KMS-11 (cell line): ENCODE measurements at regions not wholly inside any gene's neighbourhood (a gene's known extent, or its start where the extent isn't known, plus 50 kb on each side); places are given as distances from the start of the nearest gene placed in this dataset.

Experiments
- H2AFZ ChIP-seq: fragments of 200-600 bp; sonication (generic); 2 replicates; pipeline ENCODE4 v1.6.1; 2016; ENCODE audit warnings: antibody characterized with exemption, mixed run types, low read depth
- H3K27ac ChIP-seq: fragments of 200-600 bp; sonication (generic); 2 replicates; pipeline ENCODE4 v1.6.1; 2016; ENCODE audit warnings: mild to moderate bottlenecking, mixed run types
- H3K27me3 ChIP-seq: fragments of 200-600 bp; sonication (generic); 2 replicates; pipeline ENCODE4 v1.6.1; 2017; ENCODE audit warnings: mild to moderate bottlenecking, low read depth, mixed run types, moderate library complexity; ENCODE audit not compliant: insufficient read depth
- H3K36me3 ChIP-seq: fragments of 200-600 bp; sonication (generic); 2 replicates; pipeline ENCODE4 v1.6.1; 2017; ENCODE audit warnings: mild to moderate bottlenecking, mixed run types; ENCODE audit not compliant: insufficient read depth
- H3K4me1 ChIP-seq: fragments of 200-600 bp; sonication (generic); 2 replicates; pipeline ENCODE4 v1.6.1; 2016; ENCODE audit warnings: mild to moderate bottlenecking, low read depth, mixed run types; ENCODE audit not compliant: poor library complexity, severe bottlenecking
- H3K4me2 ChIP-seq: fragments of 200-600 bp; sonication (generic); 2 replicates; pipeline ENCODE4 v1.7.0; 2016; ENCODE audit warnings: mild to moderate bottlenecking, mixed run types
- H3K4me3 ChIP-seq: fragments of 200-600 bp; sonication (generic); IDR thresholded peaks from 2 replicates; pipeline ENCODE4 v1.6.1; 2017; ENCODE audit warnings: low read depth, low read length, mixed read lengths; ENCODE audit not compliant: insufficient read depth
- H3K79me2 ChIP-seq: fragments of 200-600 bp; sonication (generic); 2 replicates; pipeline ENCODE4 v1.6.1; 2016; ENCODE audit warnings: low read depth, mixed run types; ENCODE audit not compliant: insufficient read depth
- H3K9ac ChIP-seq: fragments of 200-600 bp; sonication (generic); 2 replicates; pipeline ENCODE4 v1.6.1; 2016; ENCODE audit warnings: mild to moderate bottlenecking, mixed run types
- H4K20me1 ChIP-seq: fragments of 200-600 bp; sonication (generic); 2 replicates; pipeline ENCODE4 v1.6.1; 2016; ENCODE audit warnings: mild to moderate bottlenecking, mixed run types; ENCODE audit not compliant: insufficient read depth
- TF ChIP-seq, protein P1 (sequence below): fragments of 200-600 bp; sonication (generic); conservative IDR thresholded peaks from 2 replicates; pipeline ENCODE4 v1.6.1; 2017; ENCODE audit warnings: low read depth, mild to moderate bottlenecking, antibody characterized with exemption, low read length, moderate library complexity, mixed read lengths

DNA sequence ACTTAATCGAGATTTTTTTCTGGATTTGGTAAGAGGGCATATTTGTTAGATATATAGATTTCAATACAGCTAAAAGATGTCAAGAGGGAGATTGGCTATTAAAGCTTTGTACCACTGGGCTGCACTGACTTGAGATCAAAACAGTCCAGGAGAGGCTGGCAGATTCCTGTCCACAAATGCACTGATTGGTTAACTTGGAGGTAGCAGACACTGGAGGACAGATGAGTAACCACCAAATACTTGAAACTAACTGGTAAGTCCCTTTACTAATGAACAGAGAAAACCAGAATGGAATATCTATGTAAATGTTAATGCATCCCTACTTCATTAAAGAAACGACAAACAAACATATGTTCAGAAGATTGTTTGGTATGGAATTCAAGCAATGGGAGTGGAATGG is 416.6 kb downstream of the LRIG3 start:
- Histone ChIP-seq H3K4me3 (no peak overlapping the region), H3K4me2 (peak overlapping the region; percentile 49), H3K27ac (peak overlapping the region; percentile 13), H3K27me3 (no peaks in the 10 kb centered on the region), H3K79me2 (no peaks in the 10 kb centered on the region), H2AFZ (no peak overlapping the region), H3K36me3 (no peaks in the 10 kb centered on the region), H4K20me1 (no peaks in the 10 kb centered on the region), H3K4me1 (peaks cover 44% of the 10 kb centered on the region), H3K9ac (no peak overlapping the region)
- TF ChIP-seq, protein P1, sequence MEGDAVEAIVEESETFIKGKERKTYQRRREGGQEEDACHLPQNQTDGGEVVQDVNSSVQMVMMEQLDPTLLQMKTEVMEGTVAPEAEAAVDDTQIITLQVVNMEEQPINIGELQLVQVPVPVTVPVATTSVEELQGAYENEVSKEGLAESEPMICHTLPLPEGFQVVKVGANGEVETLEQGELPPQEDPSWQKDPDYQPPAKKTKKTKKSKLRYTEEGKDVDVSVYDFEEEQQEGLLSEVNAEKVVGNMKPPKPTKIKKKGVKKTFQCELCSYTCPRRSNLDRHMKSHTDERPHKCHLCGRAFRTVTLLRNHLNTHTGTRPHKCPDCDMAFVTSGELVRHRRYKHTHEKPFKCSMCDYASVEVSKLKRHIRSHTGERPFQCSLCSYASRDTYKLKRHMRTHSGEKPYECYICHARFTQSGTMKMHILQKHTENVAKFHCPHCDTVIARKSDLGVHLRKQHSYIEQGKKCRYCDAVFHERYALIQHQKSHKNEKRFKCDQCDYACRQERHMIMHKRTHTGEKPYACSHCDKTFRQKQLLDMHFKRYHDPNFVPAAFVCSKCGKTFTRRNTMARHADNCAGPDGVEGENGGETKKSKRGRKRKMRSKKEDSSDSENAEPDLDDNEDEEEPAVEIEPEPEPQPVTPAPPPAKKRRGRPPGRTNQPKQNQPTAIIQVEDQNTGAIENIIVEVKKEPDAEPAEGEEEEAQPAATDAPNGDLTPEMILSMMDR = no peak

DNA sequence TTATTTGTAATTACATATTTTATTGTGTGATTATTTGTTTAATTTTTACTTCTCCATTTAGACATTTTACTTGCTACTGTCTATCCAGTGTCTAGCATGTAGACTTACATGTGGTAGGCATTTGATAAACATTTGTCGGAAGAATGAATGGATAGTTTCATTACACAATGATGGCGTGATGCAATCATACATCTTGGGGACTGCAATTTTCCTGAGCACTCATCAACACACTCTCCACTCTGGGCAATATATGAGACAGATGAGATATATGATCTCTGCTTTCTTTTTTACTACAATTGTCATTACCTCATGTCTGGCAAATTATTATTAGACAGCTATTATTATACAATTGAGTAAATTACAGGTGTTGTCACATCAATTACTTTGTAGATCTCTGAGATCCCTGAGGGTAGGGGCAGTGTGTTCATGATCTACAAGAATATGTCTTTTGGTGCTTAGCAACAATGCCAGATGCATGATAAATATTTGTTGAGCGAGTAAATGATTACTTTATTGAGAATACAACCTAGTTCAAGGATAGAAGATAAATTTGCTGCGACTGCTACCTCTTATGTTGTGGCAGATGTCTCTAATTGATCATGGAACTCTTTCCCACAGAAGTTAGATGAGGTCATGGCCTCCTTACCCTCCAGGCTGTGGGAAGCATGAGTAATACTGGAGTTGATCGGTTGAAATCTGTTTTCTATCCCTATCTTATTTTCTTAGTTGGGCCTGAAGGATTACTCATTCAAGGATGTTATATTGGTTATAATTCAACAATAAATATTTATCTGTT is 416.0 kb downstream of the LRIG3 start:
- TF ChIP-seq, protein P1 = no peak
- H3K4me3 ChIP-seq = no peak overlapping the region
- H3K27ac ChIP-seq = peak overlapping the region; percentile 13
- H3K36me3 ChIP-seq = no peaks in the 10 kb centered on the region
- no peaks in the 10 kb centered on the region for H3K27me3 ChIP-seq
- H3K4me2 ChIP-seq = peak overlapping the region; percentile 49
- H3K9ac ChIP-seq = no peak overlapping the region
- no peak overlapping the region for H2AFZ ChIP-seq
- no peaks in the 10 kb centered on the region for H4K20me1 ChIP-seq
- H3K79me2 ChIP-seq = no peaks in the 10 kb centered on the region
- H3K4me1 ChIP-seq = peaks cover 44% of the 10 kb centered on the region

DNA sequence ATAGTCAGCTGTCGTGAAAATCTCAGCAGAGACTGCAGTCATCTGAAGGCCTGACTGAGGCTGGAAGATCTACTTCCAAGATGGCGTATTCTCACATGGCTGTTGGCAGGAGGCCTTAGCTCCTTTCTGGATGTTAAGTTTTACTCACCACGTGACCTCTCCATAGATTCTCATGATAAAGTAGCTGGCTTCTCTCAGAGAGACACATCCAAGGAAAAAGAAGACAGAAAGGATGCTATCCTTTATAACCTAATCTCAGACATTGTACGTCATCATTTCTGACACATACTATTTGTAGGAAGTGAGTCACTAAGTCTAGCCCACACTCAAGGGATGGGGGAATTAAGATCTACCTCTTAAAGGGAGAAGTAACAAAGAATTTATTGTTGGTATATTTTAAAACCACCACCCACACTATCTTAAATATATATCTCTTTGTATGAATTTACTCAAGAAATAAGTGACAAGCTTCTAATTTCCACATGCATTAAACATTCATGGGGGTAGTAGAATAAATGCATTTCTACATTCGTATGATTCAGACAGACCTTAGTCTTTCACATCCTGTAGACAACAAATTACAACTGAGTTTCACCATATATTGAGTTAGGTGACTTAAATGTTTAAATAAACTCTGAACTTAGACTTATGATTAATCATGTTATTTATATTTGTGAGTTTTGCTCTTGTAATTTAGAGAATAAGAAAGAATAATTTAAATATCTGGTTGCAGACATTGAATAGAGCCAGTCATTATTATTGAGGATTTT is 411.0 kb downstream of the LRIG3 start:
- Histone ChIP-seq H4K20me1 (no peaks in the 10 kb centered on the region), H3K4me2 (no peak overlapping the region), H3K27ac (no peak overlapping the region), H2AFZ (no peak overlapping the region), H3K4me1 (peaks cover 7% of the 10 kb centered on the region), H3K9ac (no peak overlapping the region), H3K27me3 (no peaks in the 10 kb centered on the region), H3K4me3 (no peak overlapping the region), H3K36me3 (no peaks in the 10 kb centered on the region), H3K79me2 (no peaks in the 10 kb centered on the region)
- TF ChIP-seq, protein P1 = no peak

DNA sequence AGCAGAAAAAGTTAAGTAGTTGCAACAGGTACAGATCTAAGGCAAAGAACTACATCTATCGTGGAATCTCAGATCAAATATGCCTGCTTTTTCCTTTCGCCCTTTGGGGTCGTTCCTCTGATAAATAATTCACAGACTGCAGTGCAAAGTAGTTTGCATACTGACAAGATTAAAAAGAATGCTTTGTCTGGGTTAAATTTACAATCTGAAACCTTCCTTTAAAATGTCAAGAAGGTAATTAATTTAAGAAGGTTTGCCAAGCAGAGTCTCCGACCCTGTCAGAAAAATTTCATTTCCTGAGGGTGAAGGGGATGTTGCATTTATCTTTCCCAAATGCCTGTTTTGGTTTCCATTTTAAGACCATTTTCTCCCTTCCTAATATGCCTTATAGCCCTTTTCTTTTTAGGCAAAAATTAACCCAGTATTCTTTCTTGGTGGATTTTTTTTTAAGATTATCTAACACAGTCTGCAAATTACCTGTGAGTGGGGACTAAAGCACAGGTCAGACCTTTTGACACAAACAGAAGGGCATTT is 406.9 kb downstream of the LRIG3 start:
- no peak overlapping the region for H3K4me2 ChIP-seq
- no peaks in the 10 kb centered on the region for H4K20me1 ChIP-seq
- no peak overlapping the region for H3K27ac ChIP-seq
- no peak overlapping the region for H3K4me3 ChIP-seq
- no peak overlapping the region for H3K9ac ChIP-seq
- no peaks in the 10 kb centered on the region for H3K4me1 ChIP-seq
- TF ChIP-seq, protein P1 = no peak
- no peaks in the 10 kb centered on the region for H3K27me3 ChIP-seq
- H3K36me3 ChIP-seq = no peaks in the 10 kb centered on the region
- no peak overlapping the region for H2AFZ ChIP-seq
- no peaks in the 10 kb centered on the region for H3K79me2 ChIP-seq
